ENCODE measurements at regions not wholly inside any gene's neighbourhood (a gene's known extent, or its start where the extent isn't known, plus 50 kb on each side); places are given as distances from the start of the nearest gene placed in this dataset.

DNA sequence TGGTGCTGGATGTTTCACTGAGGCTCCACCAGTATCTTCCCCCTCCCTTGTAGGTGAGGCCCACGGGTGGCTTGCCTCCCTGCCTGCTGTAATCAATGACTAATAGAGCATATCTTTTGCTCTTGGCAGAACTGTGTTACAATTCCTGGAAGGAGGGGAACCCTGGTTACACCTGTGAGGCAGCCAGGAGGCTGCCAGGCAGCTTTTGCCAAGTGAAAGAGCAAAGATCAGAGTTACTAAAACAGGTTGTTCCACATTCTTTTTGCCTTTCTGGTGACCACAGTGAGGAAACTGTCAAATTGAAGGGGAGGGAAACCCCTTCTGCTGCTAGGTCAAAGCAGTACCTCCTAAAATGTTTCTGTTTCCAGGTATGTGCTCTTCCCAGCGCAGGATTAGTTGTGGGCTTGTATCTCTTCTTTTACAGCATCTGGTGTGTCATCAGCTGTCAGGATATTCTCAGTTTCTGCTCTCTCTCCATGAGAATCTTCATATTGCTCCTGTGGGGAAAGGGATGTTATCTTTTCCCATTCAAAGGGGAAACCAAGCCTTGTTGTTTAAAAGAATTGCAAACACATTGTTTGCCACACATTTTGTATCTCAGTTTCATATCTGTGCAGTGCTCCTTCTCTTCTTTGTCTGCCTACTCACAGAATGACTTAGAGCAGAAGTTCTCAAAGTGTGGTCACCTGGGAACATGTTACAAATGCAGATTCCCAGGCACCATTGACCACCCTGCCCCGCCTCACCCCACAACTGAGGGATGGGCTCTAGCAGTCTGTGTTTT, 137.4 kb upstream of the UMPS start:
- in situ Hi-C loops (cut with MboI; ENCODE audit: low sequenced_read_pairs, unreplicated experiment) = no loop called here
- TF ChIP-seq CTCF (IDR thresholded peaks at IDR 0.05; ENCODE audit: borderline replicate concordance, control extremely low read depth, extremely low read depth, insufficient read depth, missing control alignments) = no peak
- no peak for DNase-seq (ENCODE audit: low spot score)

- DNase-seq (ENCODE audit: low spot score) = no peak
- TF ChIP-seq CTCF (IDR thresholded peaks at IDR 0.05; ENCODE audit: borderline replicate concordance, control extremely low read depth, extremely low read depth, insufficient read depth, missing control alignments) = no peak
- in situ Hi-C loops (cut with MboI; ENCODE audit: low sequenced_read_pairs, unreplicated experiment) = no loop called here
These were observed 136.8 kb upstream of the UMPS start for GRCh38 chr3:124593442-124593829.

DNA sequence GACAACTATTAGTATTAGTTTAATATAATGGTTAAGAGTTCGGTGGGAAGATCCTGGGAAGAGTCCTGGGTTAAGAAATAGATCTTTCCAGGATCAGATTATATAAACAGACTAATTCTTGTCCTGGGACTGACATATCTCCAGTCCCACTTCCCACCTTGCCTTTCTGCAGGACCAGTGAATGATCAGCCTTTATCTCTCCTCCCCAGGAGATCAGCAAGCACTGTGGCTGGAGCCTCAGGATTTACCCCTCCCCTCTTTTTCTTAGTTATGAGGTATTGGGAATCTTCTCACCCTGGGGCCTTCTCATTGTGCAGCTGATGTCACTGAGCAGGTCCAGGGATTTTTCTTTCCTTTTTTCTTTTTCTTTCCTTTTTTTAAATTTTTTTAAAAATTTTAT, 135.7 kb upstream of the UMPS start:
- TF ChIP-seq CTCF (IDR thresholded peaks at IDR 0.05; ENCODE audit: borderline replicate concordance, control extremely low read depth, extremely low read depth, insufficient read depth, missing control alignments) = no peak
- no peak for DNase-seq (ENCODE audit: low spot score)
- in situ Hi-C loops (cut with MboI; ENCODE audit: low sequenced_read_pairs, unreplicated experiment) = no loop called here

DNA sequence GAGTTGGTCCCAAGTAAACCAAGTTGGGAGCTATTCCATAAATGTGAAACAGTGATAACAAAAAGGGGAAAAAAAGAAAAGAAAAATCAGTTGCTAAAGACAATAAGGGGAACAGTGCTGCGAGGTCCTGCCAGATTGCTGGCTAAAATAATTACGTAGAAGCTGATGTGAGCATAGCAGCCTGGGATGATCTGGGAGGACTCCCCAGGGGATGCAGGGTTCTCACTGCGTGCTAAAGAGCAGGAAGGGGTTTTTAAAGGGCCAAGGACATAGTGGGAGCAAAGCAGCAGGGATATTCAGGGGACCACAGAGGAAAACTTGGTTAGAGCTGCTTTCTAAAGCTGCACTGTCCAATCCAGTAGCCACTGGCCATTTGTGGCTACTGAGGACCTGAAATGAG, 133.0 kb upstream of the UMPS start:
- DNase-seq (ENCODE audit: low spot score) = no peak
- in situ Hi-C loops (cut with MboI; ENCODE audit: low sequenced_read_pairs, unreplicated experiment) = no loop called here
- TF ChIP-seq CTCF (IDR thresholded peaks at IDR 0.05; ENCODE audit: borderline replicate concordance, control extremely low read depth, extremely low read depth, insufficient read depth, missing control alignments) = no peak

- no peak for DNase-seq (ENCODE audit: low spot score)
- in situ Hi-C loops (cut with MboI; ENCODE audit: low sequenced_read_pairs, unreplicated experiment) = no loop called here
- TF ChIP-seq CTCF (IDR thresholded peaks at IDR 0.05; ENCODE audit: borderline replicate concordance, control extremely low read depth, extremely low read depth, insufficient read depth, missing control alignments) = no peak
These were observed 132.3 kb upstream of the UMPS start for GRCh38 chr3:124597979-124598378.

- TF ChIP-seq CTCF (IDR thresholded peaks at IDR 0.05; ENCODE audit: borderline replicate concordance, control extremely low read depth, extremely low read depth, insufficient read depth, missing control alignments) = no peak
- in situ Hi-C loops (cut with MboI; ENCODE audit: low sequenced_read_pairs, unreplicated experiment) = no loop called here
- DNase-seq (ENCODE audit: low spot score) = no peak
These were observed 131.0 kb upstream of the UMPS start for GRCh38 chr3:124599147-124599765.

All from GM13976 (cell line).